ENCODE measurements at regions not wholly inside any gene's neighbourhood (a gene's known extent, or its start where the extent isn't known, plus 50 kb on each side); places are given as distances from the start of the nearest gene placed in this dataset.

- TF ChIP-seq SUZ12 (IDR thresholded peaks at IDR 0.05; ENCODE audit: extremely low read depth, insufficient read depth, insufficient read length): no peak
- TF ChIP-seq YY1 (IDR thresholded peaks at IDR 0.05; ENCODE audit: insufficient read depth, insufficient read length): no peak
These were observed 76.6 kb downstream of the GPR88 start for GRCh38 chr1:100614570-100614969.
